GM12891 (cell line): ENCODE measurements at regions not wholly inside any gene's neighbourhood (a gene's known extent, or its start where the extent isn't known, plus 50 kb on each side); places are given as distances from the start of the nearest gene placed in this dataset.

Experiments used
- PAX5 ChIP-seq: IDR thresholded peaks from 2 replicates; pipeline ENCODE4 v1.6.1; 2011; ENCODE audit warnings: low read length, moderate library complexity, mild to moderate bottlenecking; ENCODE audit not compliant: insufficient read depth, severe bottlenecking
- POLR2A ChIP-seq: IDR thresholded peaks from 2 replicates; pipeline ENCODE4 v1.6.1; 2011; ENCODE audit warnings: low read depth, low read length, control low read depth
- POLR2AphosphoS5 ChIP-seq: IDR thresholded peaks from 2 replicates; pipeline ENCODE4 v1.6.1; 2011; ENCODE audit warnings: low read depth, low read length, control low read depth
- POU2F2 ChIP-seq: IDR thresholded peaks from 2 replicates; pipeline ENCODE4 v1.6.1; 2011; ENCODE audit warnings: low read depth, mild to moderate bottlenecking, control low read depth, low read length, moderate library complexity
- SPI1 ChIP-seq: IDR thresholded peaks from 2 replicates; pipeline ENCODE4 v1.6.1; 2011; ENCODE audit warnings: low read depth, low read length, control low read depth
- TAF1 ChIP-seq: IDR thresholded peaks from 2 replicates; pipeline ENCODE4 v1.6.1; 2011; ENCODE audit warnings: low read depth, low read length, control low read depth

DNA sequence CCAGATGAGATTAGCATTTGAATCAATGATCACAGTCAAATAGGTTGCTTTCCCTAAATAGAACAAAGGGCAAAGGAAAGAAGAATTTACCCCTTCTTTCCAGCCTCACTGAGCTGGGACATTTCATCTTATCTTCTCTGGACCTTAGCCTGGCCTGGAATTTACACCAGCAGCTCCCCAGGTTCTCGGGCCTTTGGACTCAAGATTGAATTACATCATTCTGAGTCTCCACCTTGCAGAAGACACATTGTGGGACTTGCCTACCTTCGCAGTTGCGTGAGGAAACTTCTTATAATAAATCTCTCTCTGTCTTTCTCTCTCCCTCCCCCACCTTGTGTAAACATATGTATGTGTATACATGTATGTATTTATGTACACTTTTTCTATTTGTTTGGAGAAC, 732.4 kb downstream of the IPMK start:
- TF ChIP-seq POLR2A (no peak), TAF1 (no peak), POLR2AphosphoS5 (no peak), SPI1 (no peak), PAX5 (no peak), POU2F2 (no peak)
